ENCODE measurements at regions not wholly inside any gene's neighbourhood (a gene's known extent, or its start where the extent isn't known, plus 50 kb on each side); places are given as distances from the start of the nearest gene placed in this dataset.

DNA sequence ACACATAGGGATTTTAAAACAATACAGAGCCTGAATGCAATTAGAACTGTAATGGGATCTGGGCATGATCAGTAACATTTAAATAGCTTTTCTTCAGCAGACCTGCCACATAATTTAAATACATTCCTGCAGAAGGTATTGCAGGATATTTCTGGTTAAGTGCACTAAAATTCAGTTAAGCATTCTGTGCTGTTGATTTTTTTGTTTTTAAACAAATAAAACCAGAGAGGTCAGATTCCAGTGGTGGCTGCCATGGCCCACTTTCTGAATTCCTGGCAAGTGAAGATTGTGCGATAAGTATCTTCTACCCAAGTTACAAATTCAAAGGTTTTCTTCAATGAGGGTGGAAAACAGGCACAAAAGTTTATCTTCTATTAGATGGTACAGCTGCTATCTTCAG, 98.7 kb downstream of the RAP2B start:
- H4K20me1 ChIP-seq (ENCODE audit: control insufficient read depth, extremely low read depth, insufficient read depth, low read length) = no peaks in the 10 kb centered on the region
- no peak overlapping the region for H2AFZ ChIP-seq (ENCODE audit: low read length)
- DNase-seq (ENCODE audit: low read depth in 2 of 2) = peak in 1 of 2 donors; percentile 26
- H3K79me2 ChIP-seq (ENCODE audit: control insufficient read depth, insufficient read depth, low read length) = no peaks in the 10 kb centered on the region
- no peak overlapping the region for H3K27ac ChIP-seq (ENCODE audit: insufficient read depth, low read length)
- no peaks in the 10 kb centered on the region for H3K4me1 ChIP-seq (ENCODE audit: control insufficient read depth, extremely low read depth, insufficient read depth, low read length)
- no peaks in the 10 kb centered on the region for H3K36me3 ChIP-seq (ENCODE audit: control insufficient read depth, insufficient read depth, low read length)
- no peaks in the 10 kb centered on the region for H3K27me3 ChIP-seq (ENCODE audit: control insufficient read depth, insufficient read depth, low read length)
- H3K9ac ChIP-seq (ENCODE audit: insufficient read depth, low read length) = no peak overlapping the region
- TF ChIP-seq CTCF (conservative IDR thresholded peaks at IDR 0.05 in 1 of 2, IDR thresholded peaks at IDR 0.05 in 1 of 2; ENCODE audit: low read depth in 1 of 2, low read length in 2 of 2) (no peak), EZH2 (IDR thresholded peaks at IDR 0.05; ENCODE audit: low read length, missing control alignments) (no peak)
- no peak overlapping the region for H3K4me3 ChIP-seq (replicated peaks in 1 of 4; ENCODE audit: control extremely low read depth in 1 of 4, insufficient read depth in 1 of 4, low read depth in 3 of 4, low read length in 4 of 4)
- H3K4me2 ChIP-seq (ENCODE audit: extremely low read depth, insufficient read depth, low read length) = no peak overlapping the region
- no peaks in the 10 kb centered on the region for H3K9me3 ChIP-seq (ENCODE audit: control insufficient read depth, insufficient read depth, low read depth, low read length)

DNA sequence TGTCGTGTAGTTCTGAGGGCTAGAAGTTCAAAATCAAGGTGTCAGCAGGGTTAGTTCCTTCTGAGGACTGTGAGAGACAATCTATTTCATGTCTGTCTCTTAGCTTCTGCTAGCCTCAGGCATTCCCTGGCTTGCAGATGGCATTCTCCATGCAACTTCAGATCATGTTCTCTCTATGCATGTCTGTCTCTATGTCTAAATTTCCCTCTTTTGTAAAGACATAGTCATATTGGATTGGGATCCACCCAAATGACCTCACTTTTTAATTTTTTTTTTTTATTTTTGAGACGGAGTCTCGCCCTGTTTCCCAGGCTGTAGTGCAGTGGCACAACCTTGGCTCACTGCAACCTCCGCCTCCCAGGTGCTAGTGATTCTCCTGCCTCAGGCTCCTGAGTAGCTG, 104.6 kb downstream of the RAP2B start:
- Histone ChIP-seq H3K4me2 (ENCODE audit: extremely low read depth, insufficient read depth, low read length) (no peak overlapping the region), H4K20me1 (ENCODE audit: control insufficient read depth, extremely low read depth, insufficient read depth, low read length) (no peaks in the 10 kb centered on the region), H3K4me3 (replicated peaks in 1 of 4; ENCODE audit: control extremely low read depth in 1 of 4, insufficient read depth in 1 of 4, low read depth in 3 of 4, low read length in 4 of 4) (no peak overlapping the region), H3K36me3 (ENCODE audit: control insufficient read depth, insufficient read depth, low read length) (no peaks in the 10 kb centered on the region), H3K27me3 (ENCODE audit: control insufficient read depth, insufficient read depth, low read length) (no peaks in the 10 kb centered on the region), H3K4me1 (ENCODE audit: control insufficient read depth, extremely low read depth, insufficient read depth, low read length) (no peaks in the 10 kb centered on the region), H2AFZ (ENCODE audit: low read length) (no peak overlapping the region), H3K27ac (ENCODE audit: insufficient read depth, low read length) (no peak overlapping the region), H3K79me2 (ENCODE audit: control insufficient read depth, insufficient read depth, low read length) (no peaks in the 10 kb centered on the region), H3K9me3 (ENCODE audit: control insufficient read depth, insufficient read depth, low read depth, low read length) (no peaks in the 10 kb centered on the region), H3K9ac (ENCODE audit: insufficient read depth, low read length) (no peak overlapping the region)
- no peak for TF ChIP-seq EZH2 (IDR thresholded peaks at IDR 0.05; ENCODE audit: low read length, missing control alignments)
- no peak for TF ChIP-seq CTCF (conservative IDR thresholded peaks at IDR 0.05 in 1 of 2, IDR thresholded peaks at IDR 0.05 in 1 of 2; ENCODE audit: low read depth in 1 of 2, low read length in 2 of 2)
- DNase-seq (ENCODE audit: low read depth in 2 of 2) = no peak

DNA sequence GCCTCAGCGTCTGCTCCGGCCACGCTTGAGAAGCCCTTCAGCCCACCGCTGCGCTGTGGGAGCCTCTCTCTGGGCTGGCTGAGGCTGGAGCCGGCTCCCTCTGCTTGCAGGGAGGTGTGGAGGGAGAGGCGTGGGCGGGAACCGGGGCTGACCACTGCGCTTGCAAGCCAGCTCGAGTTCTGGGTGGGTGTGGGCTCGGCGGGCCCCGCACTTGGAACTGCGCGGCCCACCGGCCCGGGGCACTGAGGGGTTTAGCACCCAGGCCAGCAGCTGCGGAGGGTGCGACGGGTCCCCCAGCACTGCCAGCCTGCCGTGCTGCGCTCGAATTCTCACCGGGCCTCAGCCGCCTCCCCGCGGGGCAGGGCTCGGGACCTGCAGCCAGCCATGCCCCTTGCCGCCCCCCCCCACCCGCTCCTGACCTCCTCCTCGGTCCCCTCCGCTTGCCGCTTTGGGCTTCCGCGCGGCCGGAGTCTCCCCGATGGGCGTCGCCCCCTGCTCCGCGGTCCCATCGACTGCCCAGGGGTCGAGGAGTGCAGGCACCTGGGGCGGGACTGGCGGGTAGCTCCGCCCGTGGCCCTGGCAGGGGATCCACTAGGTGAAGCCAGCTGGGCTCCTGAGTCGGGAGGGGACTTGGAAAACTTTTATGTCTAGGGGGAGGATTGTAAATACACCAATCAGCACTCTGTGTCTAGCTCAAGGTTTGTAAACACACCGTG, 106.7 kb downstream of the RAP2B start:
- Histone ChIP-seq H3K27me3 (ENCODE audit: control insufficient read depth, insufficient read depth, low read length) (no peaks in the 10 kb centered on the region), H3K27ac (ENCODE audit: insufficient read depth, low read length) (no peak overlapping the region), H3K4me1 (ENCODE audit: control insufficient read depth, extremely low read depth, insufficient read depth, low read length) (no peaks in the 10 kb centered on the region), H3K4me3 (replicated peaks in 1 of 4; ENCODE audit: control extremely low read depth in 1 of 4, insufficient read depth in 1 of 4, low read depth in 3 of 4, low read length in 4 of 4) (no peak overlapping the region), H3K4me2 (ENCODE audit: extremely low read depth, insufficient read depth, low read length) (no peak overlapping the region), H3K36me3 (ENCODE audit: control insufficient read depth, insufficient read depth, low read length) (no peaks in the 10 kb centered on the region), H3K9me3 (ENCODE audit: control insufficient read depth, insufficient read depth, low read depth, low read length) (no peaks in the 10 kb centered on the region), H3K9ac (ENCODE audit: insufficient read depth, low read length) (no peak overlapping the region), H4K20me1 (ENCODE audit: control insufficient read depth, extremely low read depth, insufficient read depth, low read length) (no peaks in the 10 kb centered on the region), H2AFZ (ENCODE audit: low read length) (no peak overlapping the region), H3K79me2 (ENCODE audit: control insufficient read depth, insufficient read depth, low read length) (no peaks in the 10 kb centered on the region)
- DNase-seq (ENCODE audit: low read depth in 2 of 2) = no peak
- TF ChIP-seq CTCF (conservative IDR thresholded peaks at IDR 0.05 in 1 of 2, IDR thresholded peaks at IDR 0.05 in 1 of 2; ENCODE audit: low read depth in 1 of 2, low read length in 2 of 2) (no peak), EZH2 (IDR thresholded peaks at IDR 0.05; ENCODE audit: low read length, missing control alignments) (no peak)

Measured in fibroblast of lung (primary cell).